Inflammatory macrophage treated with lipopolysaccharide for 4 hours (primary cell): ENCODE measurements at regions not wholly inside any gene's neighbourhood (a gene's known extent, or its start where the extent isn't known, plus 50 kb on each side); places are given as distances from the start of the nearest gene placed in this dataset.
A peak's percentile ranks its signal among the peaks of the same experiment; 100 is the strongest.
"Not testable (repeated sequence)": the region's sequence is repeated elsewhere in the genome, so short reads cannot be mapped to it uniquely, and the experiment has no call there.

Experiments used
- DNase-seq: peaks from one replicate; pipeline ENCODE4 v3.0.0-alpha.2; 2020

DNA sequence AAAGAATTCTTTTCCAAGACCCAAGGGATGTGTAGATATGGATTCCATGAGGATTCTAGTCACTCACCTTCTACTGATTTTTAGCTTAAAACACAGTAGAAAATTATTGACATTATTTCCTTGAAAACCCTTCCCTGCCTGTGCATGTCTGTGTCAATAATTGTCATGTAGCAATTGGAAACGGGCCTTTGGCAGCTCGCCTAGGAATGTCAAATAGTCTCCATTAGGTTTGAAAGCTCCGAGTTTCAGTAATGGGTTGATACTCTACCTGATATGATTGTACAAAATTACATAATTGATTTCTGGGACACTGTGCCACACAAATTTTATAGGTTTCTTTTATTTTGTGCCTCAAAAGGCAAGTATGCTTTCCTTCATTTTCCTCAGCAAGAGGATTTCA is 515.2 kb upstream of the ARID1B start:
- DNase-seq, result no peak

DNA sequence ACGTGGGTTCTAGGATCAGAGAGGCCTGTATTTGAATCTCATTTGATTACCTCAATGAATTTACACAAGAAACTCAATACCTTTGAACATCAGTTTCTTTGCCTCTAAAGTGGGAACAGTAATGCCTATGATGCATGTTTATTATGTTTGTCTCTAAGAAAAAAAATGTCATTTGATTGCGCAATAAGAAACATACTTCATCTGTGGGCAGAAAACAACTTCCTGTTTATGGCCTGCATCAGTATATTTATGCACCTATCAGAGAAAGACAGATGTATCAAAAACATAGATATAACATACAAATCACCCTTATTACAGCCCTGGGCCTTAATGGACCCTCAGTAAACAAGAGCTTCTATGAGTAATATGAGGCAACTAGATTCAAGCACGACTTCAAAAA is 516.4 kb upstream of the ARID1B start:
- DNase-seq, result no peak

DNA sequence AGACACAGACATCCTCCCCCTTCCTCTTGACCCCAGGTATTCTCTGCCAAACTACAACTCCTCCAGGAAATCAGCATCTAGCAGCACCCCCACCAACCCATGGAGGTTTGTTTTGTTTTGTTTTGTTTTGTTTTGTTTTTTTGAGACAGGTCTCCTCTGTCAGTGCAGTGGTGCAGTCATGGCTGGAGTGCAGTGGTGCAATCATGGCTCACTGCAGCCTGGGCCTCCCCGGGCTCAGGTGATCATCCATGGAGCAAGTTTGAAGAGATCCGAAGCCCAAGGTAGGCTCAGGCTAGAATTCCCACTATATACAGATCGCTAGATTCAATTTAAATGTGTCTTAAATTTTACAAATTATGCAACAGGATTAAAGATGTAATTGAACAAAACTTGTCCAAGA is 518.2 kb upstream of the ARID1B start:
- DNase-seq, result no peak

- peak; percentile 3 for DNase-seq
Measured at GRCh38 chr6:156256161-156256560, 521.0 kb upstream of the ARID1B start.

DNA sequence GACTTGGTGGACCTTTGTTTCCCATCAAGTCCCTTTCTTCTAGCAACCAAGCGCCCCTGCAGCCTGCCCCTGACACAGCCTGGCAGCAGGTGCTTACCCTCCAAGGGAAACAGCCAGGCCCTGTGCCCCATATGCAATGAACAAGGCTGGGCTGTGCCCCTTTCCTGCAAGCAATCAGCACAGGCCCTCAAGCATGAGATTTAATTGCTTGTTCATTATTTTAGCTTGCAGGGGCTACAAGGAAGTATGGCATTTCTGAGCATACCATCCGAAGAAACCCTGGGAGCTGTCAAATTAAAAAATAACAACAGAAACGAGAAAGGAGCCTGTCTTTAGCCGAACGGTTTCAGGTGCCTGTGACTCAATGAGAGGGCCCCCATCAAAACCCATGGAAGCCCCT is 522.9 kb upstream of the ARID1B start:
- no peak for DNase-seq

- peak; percentile 17 for DNase-seq
Measured at GRCh38 chr6:156250593-156250992, 526.6 kb upstream of the ARID1B start.

DNA sequence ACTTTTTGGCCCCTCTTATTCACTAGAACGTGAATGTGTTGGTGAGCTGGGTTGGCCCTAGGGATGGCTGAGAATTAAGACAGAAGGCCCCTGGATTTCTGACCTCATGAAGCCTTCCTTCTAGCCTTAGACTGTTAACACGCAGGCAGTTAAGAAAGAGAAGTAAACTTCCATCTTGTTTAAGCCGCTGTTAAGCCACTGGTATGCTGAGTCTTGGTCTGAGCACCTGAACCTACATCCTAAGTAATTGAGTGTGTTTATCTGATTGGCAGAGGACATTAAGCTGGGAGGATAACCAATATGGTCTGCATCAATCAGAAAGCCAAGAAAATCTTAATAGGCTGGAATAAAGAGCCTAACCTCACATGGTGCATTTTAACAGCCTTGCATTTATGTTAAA is 535.0 kb upstream of the ARID1B start:
- no peak for DNase-seq

DNA sequence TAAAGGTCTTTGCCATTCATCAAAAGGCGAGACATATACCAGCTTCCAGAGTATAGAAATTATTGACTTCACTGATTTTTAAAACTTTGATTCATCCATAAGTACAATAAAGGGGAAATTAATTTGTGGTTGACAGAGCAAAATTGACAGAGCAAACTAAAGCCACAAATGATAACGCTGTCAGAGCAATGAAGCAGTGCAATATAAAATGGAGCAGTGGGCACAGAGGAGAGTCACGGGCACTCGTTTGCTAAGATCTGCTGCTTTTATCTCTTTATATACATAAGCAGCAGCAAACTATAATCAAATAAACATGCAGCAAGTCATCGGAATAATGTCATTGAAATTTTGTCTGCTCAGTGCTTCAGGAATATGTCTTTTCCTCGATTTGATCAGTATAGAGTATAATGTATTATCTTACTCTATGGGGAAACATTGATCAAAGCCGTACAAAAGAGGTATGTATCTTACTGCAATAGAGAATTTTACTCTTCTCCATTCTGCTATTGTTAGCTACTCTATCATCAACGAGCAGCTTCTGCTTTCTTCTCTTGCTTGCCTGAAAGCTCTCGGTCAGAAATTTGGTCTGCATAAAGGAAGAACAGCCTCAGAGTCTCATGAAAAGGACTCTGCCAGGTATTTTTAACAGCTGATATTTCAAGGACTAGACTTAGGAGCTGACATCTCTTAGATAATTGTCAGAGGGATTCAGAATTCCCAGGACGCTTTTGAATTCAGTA is 546.0 kb upstream of the ARID1B start:
- DNase-seq, result peak; percentile 3

GRCh38 chr6:156219973-156220372 is 557.2 kb upstream of the ARID1B start:
- DNase-seq, result no peak

- DNase-seq, result no peak
Measured at GRCh38 chr6:156205678-156206077, 571.5 kb upstream of the ARID1B start.

DNA sequence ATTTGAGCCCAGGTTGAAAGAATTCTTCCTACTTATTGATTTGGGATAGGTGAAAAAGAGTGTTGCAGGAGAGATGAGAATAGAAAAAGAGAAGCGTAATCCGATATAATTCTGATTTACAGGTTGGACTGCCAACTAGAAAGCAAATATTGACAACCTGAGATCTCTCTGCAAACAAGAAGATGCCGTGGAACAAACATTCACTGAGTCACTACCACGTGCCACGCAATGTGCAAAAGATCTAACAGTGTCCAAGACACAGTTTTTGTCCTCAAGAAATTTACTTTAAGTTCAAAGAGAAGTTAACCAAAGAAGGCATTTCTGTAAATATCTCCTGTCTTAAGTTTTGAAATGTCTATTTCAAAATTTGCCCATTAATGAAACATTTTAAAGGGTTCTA is 578.0 kb upstream of the ARID1B start:
- no peak for DNase-seq

DNA sequence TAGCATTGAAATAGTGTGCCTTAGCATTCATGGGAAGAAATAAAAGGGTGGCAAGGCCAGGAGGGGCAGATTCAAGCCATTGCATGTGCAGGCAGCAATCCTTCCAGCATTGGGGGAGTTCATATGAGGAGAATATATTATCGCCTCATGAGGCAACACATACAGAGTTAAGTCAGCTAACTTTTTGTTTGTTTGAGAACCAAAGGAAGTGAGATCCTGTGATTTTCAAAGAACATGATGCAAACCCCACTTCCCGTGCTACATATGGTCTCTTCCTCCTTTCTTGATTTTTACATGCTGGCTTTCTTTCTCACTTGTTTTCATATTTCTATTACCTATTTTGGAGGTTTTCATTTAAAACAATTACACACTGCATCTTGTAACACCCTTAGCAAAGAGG is 579.7 kb upstream of the ARID1B start:
- peak; percentile 60 for DNase-seq

DNA sequence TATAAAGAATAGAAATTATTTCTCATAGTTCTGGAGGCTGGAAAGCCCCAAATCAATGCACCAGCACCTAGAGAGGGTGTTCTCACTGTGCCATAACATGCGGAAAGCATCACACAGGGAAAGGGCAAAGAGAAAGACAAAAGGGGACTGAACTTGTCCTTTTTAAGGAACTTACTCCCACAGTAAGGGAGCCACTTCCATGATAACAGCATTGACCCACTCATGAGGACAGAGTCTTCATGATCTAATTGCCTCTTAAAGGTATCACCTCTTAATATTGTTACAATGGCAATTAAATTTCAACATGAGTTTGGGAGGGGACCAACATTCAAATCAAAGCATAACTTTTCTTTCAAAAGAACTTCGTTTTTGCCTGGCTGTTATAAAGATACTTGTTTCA is 582.2 kb upstream of the ARID1B start:
- DNase-seq, result peak; percentile 16

DNA sequence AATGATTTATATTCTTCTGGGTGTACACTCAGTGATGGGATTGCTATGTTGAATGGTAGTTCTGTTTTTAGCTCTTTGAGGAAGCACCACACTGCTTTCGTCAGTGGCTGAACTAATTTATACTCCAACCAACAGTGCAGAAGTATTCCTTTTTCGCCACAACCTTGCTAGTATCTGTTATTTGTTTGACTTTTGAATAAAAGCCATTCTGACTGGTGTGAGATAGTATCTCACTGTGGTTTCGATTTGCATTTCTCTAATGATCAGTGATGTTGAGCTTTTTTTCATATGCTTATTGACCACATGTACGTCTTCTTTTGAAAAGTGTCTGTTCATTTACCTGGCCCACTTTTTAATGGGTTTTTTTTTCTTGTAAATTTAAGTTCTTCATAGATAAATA is 583.8 kb upstream of the ARID1B start:
- no peak for DNase-seq

DNA sequence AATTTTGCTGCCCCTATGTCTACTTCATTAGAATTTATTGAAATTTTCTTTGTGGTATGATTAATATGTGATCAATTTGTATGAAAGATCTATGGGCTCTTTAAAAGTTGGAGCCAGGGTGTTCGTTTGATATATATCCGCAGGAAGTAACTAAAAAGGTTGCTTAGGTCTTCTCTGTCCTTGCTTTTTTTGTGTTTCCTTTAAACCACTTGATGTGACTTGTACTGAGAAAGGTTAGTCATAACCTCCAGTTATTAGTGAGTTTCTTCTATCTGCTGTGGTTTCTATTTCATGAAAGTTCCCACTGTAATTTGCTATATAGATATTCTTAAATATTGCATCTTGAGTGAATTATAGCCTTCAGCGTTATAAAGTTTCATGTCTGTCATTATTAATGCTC is 585.3 kb upstream of the ARID1B start:
- DNase-seq, result no peak

- DNase-seq, result not testable (repeated sequence)
Measured at GRCh38 chr6:156191390-156191789, 585.8 kb upstream of the ARID1B start.

DNA sequence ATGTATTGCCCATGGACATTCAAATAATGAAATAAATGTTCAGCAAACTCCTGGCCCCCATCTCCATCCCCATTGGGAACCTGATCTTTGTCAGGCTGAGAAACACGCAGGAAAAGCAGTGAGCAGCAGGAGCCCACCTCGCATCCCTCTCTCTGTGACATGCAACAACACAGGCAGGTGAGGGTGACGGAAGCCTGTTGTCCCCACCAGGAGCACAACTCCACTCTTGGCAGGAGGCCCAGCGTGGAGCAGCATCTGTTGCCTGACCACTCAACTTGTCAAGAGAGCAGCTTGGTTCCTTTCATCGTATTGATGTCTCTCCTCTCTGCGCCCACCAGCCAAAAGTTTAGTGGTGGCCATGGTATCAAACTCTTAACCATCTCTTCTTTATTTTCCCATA is 586.9 kb upstream of the ARID1B start:
- DNase-seq, result no peak

- DNase-seq, result no peak
Measured at GRCh38 chr6:156189714-156190113, 587.5 kb upstream of the ARID1B start.

DNA sequence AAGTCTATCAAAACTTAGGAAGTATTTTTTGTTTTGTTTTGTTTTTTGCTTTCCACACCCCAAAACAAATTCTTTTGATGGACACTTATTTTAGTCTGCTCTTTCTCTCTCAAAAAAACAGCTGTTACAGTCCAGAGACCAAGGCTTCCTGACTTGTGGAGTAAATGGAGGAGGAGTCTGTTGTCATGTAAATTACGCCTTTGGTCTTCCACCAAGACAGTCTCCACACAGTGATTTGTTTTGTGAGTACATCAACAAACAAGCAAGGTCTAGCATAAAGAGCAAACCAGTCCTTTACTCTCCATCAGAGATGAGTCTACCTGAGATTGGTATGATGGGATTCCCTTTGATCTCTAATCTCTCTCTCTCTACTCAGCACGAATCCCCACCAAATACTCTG is 588.0 kb upstream of the ARID1B start:
- DNase-seq, result no peak

DNA sequence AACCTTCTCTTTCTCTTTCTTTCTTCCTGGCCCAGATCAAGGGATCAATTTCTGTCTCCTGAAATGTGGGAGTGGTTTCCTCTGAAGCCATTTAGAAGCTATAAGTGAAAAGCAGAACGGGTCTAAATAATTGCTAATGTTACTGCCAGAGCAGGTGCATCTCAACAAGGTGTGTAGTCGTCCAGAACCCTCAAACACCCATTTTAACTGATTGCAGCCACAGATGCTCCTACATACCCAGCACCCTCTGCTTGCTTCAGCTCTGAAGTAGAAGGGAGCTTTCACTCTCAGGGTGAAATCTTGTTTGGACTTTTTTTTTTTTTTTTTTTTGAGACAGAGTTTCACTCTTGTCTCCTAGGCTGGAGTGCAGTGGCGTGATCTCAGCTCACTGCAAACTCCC is 592.1 kb upstream of the ARID1B start:
- DNase-seq, result no peak

GRCh38 chr6:156183678-156184077 is 593.5 kb upstream of the ARID1B start:
- no peak for DNase-seq

DNA sequence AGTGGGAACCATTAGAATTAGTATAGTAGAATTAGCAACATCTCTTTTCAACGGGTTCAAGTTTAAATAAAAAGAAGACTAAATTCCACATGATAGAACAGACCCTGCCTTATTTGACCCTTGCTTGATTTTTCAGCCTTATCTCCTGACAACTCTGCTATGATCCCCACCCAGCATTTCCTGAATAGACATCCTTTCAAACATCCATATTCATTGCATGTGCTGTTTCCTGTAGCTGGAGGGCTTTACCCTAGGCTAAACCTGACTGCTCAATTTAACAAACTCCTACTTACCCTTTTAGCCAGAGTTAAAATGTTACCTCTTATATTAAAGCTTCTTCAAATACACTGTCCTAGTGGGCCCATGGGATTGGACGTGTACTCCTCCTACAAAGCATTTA is 594.8 kb upstream of the ARID1B start:
- DNase-seq, result no peak

DNA sequence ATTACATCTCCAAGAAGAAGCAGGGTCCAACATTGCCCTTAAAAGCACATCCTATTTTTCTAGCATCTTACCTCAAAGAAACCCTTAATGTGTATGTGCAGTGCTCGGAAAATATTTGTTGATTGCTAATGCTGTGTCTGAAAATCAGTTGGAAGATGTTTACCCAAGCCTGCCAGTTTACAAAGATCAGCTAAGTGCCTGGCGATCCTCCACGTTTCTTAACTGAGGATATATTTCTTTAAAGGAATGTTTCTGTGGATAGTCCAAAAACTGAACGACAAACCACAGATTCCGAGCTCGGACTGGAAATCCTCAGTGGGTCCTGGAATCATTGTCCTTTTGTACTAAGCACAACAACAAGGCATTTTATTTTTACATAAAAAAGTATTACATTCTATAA is 595.7 kb upstream of the ARID1B start:
- no peak for DNase-seq

DNA sequence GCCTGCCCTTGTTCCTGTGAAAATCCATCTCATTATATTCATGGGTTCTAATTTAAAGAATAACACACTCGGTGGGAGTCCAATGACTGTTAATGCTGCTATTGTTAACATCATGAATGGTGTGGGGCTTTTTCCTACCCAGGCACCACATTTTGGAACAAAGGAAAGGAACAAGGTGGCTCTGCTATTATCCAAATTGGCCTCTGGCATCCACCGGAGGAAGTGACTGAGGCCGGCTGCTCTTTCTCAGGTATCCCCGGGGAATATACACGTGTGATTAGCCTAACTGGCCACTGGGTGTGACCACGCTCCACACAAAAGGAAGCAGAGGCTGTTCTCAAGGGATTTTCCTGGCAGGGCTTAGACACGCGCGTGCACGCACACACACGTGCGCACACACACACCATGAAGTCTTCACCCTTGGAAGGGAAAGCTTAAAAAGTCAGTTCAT is 601.2 kb upstream of the ARID1B start:
- no peak for DNase-seq

GRCh38 chr6:156175433-156175832 is 601.7 kb upstream of the ARID1B start:
- DNase-seq, result no peak
